Left ventricle myocardium inferior (tissue), 1 donor: ENCODE measurements at regions not wholly inside any gene's neighbourhood (a gene's known extent, or its start where the extent isn't known, plus 50 kb on each side); places are given as distances from the start of the nearest gene placed in this dataset.

ENCODE experiments used
- DNase-seq: peaks from one replicate; pipeline ENCODE4 v3.0.0-alpha.2; 2020
- H3K27ac ChIP-seq: fragments of 200-600 bp; replicated peaks from 2 replicates; pipeline ENCODE4 v1.8.0; 2021
- H3K27me3 ChIP-seq: fragments of 200-600 bp; 2 replicates; pipeline ENCODE4 v1.8.0; 2021; ENCODE audit warnings: low read depth
- H3K36me3 ChIP-seq: fragments of 200-600 bp; 2 replicates; pipeline ENCODE4 v1.8.0; 2021
- H3K4me1 ChIP-seq: fragments of 200-600 bp; 2 replicates; pipeline ENCODE4 v1.8.0; 2021
- H3K4me3 ChIP-seq: fragments of 200-600 bp; 2 replicates; pipeline ENCODE4 v1.8.0; 2021; ENCODE audit warnings: mild to moderate bottlenecking, moderate library complexity
- H3K9me3 ChIP-seq: fragments of 200-600 bp; replicated peaks from 2 replicates; pipeline ENCODE4 v1.8.0; 2021
- CTCF ChIP-seq: fragments of 200-600 bp; IDR thresholded peaks from 2 replicates; pipeline ENCODE4 v1.8.0; 2021; ENCODE audit warnings: antibody characterized with exemption, mild to moderate bottlenecking, borderline replicate concordance
- intact Hi-C: fragments of 100-400 bp; cut with micrococcal nuclease; formaldehyde crosslinking; loops from one replicate; pipeline ENCODE4 v1.11.0; 2022
- donor health status: DM: no; HTN: yes; CAD: no; lungs with severe emphysema.

GRCh38 chr2:67689651-67690050 lies 292.5 kb downstream of the ETAA1 start:
- no peaks in the 10 kb centered on the region for H3K36me3 ChIP-seq
- no peak for TF ChIP-seq CTCF
- no peaks in the 10 kb centered on the region for H3K4me1 ChIP-seq
- no peak overlapping the region for H3K27ac ChIP-seq
- DNase-seq, result no peak
- H3K27me3 ChIP-seq, result peaks cover 9% of the 10 kb centered on the region
- intact Hi-C loops, result no loop called here
- H3K9me3 ChIP-seq, result no peaks in the 10 kb centered on the region
- no peak overlapping the region for H3K4me3 ChIP-seq

- H3K4me1 ChIP-seq, result no peaks in the 10 kb centered on the region
- TF ChIP-seq CTCF, result no peak
- no peak for DNase-seq
- H3K4me3 ChIP-seq, result no peak overlapping the region
- H3K36me3 ChIP-seq, result no peaks in the 10 kb centered on the region
- no peak overlapping the region for H3K27ac ChIP-seq
- peaks cover 9% of the 10 kb centered on the region for H3K27me3 ChIP-seq
- no peaks in the 10 kb centered on the region for H3K9me3 ChIP-seq
- intact Hi-C loops, result no loop called here
Observed at GRCh38 chr2:67694445-67694844, 297.3 kb downstream of the ETAA1 start.

GRCh38 chr2:67701011-67701410 lies 303.9 kb downstream of the ETAA1 start:
- H3K36me3 ChIP-seq, result no peaks in the 10 kb centered on the region
- intact Hi-C loops, result no loop called here
- no peak for TF ChIP-seq CTCF
- DNase-seq, result no peak
- no peaks in the 10 kb centered on the region for H3K9me3 ChIP-seq
- no peaks in the 10 kb centered on the region for H3K27me3 ChIP-seq
- no peak overlapping the region for H3K4me3 ChIP-seq
- H3K4me1 ChIP-seq, result no peaks in the 10 kb centered on the region
- no peak overlapping the region for H3K27ac ChIP-seq

- Histone ChIP-seq H3K9me3 (no peaks in the 10 kb centered on the region), H3K36me3 (no peaks in the 10 kb centered on the region), H3K4me1 (no peaks in the 10 kb centered on the region), H3K4me3 (no peak overlapping the region), H3K27me3 (no peaks in the 10 kb centered on the region), H3K27ac (no peak overlapping the region)
- TF ChIP-seq CTCF, result no peak
- intact Hi-C loops, result no loop called here
- no peak for DNase-seq
Observed at GRCh38 chr2:67702284-67702683, 305.2 kb downstream of the ETAA1 start.

- TF ChIP-seq CTCF, result no peak
Observed at GRCh38 chr2:67702937-67703336, 305.8 kb downstream of the ETAA1 start.

GRCh38 chr2:67706082-67706481 lies 308.9 kb downstream of the ETAA1 start:
- Histone ChIP-seq H3K27ac (no peak overlapping the region), H3K36me3 (no peaks in the 10 kb centered on the region), H3K4me1 (no peaks in the 10 kb centered on the region), H3K4me3 (no peak overlapping the region), H3K9me3 (no peaks in the 10 kb centered on the region), H3K27me3 (no peaks in the 10 kb centered on the region)
- intact Hi-C loops, result no loop called here
- TF ChIP-seq CTCF, result no peak
- DNase-seq, result no peak

More at GRCh38 chr2:67702937-67703336, 305.8 kb downstream of the ETAA1 start:
- no peak overlapping the region for H3K4me3 ChIP-seq
- no peaks in the 10 kb centered on the region for H3K9me3 ChIP-seq
- H3K27me3 ChIP-seq, result no peaks in the 10 kb centered on the region
- H3K4me1 ChIP-seq, result no peaks in the 10 kb centered on the region
- no peaks in the 10 kb centered on the region for H3K36me3 ChIP-seq
- no peak overlapping the region for H3K27ac ChIP-seq
- intact Hi-C loops, result no loop called here
- DNase-seq, result no peak
